ENCODE measurements at regions not wholly inside any gene's neighbourhood (a gene's known extent, or its start where the extent isn't known, plus 50 kb on each side); places are given as distances from the start of the nearest gene placed in this dataset.

- TF ChIP-seq CTCF (IDR thresholded peaks at IDR 0.05; ENCODE audit: insufficient read depth, low read depth, low read length), result no peak
- no peak for TF ChIP-seq EZH2 (IDR thresholded peaks at IDR 0.05; ENCODE audit: insufficient read depth, low read length)
These were observed 384.5 kb upstream of the MEIS1 start for GRCh38 chr2:66050392-66050791.
